ENCODE measurements at regions not wholly inside any gene's neighbourhood (a gene's known extent, or its start where the extent isn't known, plus 50 kb on each side); places are given as distances from the start of the nearest gene placed in this dataset.

DNA sequence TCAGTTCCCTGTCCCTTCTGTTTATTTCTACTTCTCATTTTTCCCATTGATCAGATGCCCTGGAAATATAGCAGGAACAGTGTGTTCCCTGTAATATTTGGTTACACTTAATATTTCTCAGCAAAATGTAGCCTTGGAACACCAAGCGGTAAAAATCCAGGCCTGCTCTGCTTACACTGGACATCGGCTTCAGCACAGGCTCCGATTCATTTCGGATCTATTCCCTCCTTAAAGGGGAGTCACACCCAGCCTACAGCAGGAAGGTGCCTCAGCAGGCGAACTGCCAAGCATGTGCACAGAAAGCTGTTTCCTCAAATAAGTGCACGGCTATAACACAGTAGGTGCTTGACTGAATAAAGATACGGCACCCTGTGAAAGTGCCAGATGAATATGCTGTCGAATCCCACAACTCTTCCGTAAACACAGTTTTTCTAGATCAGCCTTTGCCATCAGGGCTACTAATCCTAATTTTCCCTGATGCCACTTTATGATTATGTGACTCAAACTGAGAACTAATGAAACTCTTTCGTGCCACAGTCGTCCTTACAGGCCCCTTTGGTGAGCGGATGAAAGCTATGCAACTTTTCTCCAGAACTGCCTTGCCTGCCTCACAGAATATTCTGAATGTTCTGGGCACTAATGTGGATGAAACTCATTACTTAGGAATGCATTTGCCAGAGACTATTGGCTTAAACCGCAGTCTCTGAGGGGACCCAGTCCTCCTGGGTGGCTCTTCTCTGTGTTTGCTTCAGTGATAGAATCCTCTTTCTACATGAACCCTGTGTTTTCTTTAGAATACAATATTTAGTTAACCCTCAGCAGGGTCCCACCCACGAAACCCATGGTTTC, 275.5 kb upstream of the RUNX1 start:
- TF ChIP-seq POLR2A (IDR thresholded peaks at IDR 0.05): no peak
- TF ChIP-seq, protein P1, sequence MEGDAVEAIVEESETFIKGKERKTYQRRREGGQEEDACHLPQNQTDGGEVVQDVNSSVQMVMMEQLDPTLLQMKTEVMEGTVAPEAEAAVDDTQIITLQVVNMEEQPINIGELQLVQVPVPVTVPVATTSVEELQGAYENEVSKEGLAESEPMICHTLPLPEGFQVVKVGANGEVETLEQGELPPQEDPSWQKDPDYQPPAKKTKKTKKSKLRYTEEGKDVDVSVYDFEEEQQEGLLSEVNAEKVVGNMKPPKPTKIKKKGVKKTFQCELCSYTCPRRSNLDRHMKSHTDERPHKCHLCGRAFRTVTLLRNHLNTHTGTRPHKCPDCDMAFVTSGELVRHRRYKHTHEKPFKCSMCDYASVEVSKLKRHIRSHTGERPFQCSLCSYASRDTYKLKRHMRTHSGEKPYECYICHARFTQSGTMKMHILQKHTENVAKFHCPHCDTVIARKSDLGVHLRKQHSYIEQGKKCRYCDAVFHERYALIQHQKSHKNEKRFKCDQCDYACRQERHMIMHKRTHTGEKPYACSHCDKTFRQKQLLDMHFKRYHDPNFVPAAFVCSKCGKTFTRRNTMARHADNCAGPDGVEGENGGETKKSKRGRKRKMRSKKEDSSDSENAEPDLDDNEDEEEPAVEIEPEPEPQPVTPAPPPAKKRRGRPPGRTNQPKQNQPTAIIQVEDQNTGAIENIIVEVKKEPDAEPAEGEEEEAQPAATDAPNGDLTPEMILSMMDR (IDR thresholded peaks at IDR 0.05): no peak
- WGBS, 2 donors: 65% methylated on average over 14 of the region's 14 CpGs
- no peak for DNase-seq (ENCODE audit: low spot score in 2 of 2)
- intact Hi-C loops (cut with DNase I; ENCODE audit: low total_unique reads): no loop called here
- H3K4me3 ChIP-seq (ENCODE audit: low read depth, poor library complexity, severe bottlenecking): no peak overlapping the region

DNA sequence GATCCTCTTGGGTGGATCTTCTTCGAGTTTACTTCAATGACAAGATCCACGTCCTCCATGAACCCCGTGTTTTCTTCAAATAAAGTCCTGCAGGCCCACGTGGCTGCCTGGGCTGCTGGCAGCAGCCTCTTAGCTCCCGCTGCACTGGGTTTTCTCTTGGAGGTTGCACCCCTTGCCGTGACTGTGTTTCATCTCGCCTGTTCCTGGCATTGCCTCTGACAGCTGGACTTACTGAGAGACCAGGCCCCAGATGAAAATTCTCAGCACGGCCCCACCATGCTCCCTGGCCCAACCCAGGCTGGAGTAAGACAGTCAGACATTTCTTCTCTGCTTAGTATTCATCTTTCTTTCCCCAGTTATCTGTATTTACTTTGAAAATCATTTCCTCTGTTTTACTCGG, 274.8 kb upstream of the RUNX1 start:
- DNase-seq (ENCODE audit: low spot score in 2 of 2): peak; percentile 38 to 87
- no peak overlapping the region for H3K4me3 ChIP-seq (ENCODE audit: low read depth, poor library complexity, severe bottlenecking)
- TF ChIP-seq, protein P1 (IDR thresholded peaks at IDR 0.05): no peak
- no peak for TF ChIP-seq POLR2A (IDR thresholded peaks at IDR 0.05)
- intact Hi-C loops (cut with DNase I; ENCODE audit: low total_unique reads): no loop called here
- WGBS, 2 donors: 60 to 67% methylated on average over 9 of the region's 9 CpGs

DNA sequence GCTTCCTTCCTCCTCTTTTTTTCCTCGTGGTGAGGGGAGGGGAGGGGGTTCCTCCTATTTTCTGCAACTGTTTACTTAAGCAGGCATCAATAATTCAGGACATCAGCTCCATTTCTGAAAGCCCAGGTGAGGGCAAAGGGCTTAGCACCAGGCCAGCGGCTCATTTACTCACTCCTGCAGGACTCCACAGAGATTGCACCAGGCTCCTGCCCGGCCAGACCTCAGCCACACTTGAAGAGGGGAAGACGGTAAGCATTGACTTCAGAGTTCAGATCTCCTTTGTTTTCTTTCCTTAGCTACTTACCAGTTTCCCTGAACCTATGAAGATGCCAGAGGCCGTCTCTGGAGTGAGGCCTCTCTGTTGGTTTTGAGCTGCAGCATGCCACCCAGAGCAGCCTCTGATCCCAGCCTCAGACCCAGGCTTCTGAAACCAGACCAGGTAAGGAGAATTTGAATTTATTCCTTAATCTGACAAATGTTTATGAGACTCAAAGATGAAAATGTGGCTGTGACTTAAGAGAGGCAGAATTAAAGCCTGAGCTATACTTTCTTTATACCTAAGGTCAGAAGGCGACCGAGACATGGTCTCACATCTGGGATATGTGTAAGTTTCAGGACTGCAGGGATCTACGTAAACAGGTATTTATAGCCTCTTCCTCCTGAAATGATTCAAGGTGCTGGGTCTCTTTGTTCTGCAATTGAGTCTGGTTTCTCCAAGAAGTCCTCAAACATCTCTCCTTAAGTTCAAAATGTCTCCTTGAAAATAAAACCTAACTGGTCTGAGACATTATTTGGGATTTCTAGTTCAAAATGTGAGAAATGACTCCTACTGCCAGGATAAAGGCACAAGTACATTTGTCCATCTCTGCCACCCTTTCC, 272.5 kb upstream of the RUNX1 start:
- TF ChIP-seq POLR2A (IDR thresholded peaks at IDR 0.05): no peak
- TF ChIP-seq, protein P1 (IDR thresholded peaks at IDR 0.05): no peak
- intact Hi-C loops (cut with DNase I; ENCODE audit: low total_unique reads): no loop called here
- H3K4me3 ChIP-seq (ENCODE audit: low read depth, poor library complexity, severe bottlenecking): no peak overlapping the region
- WGBS, 2 donors: 61 to 81% methylated on average over 8 of the region's 8 CpGs
- DNase-seq (ENCODE audit: low spot score in 2 of 2): no peak

DNA sequence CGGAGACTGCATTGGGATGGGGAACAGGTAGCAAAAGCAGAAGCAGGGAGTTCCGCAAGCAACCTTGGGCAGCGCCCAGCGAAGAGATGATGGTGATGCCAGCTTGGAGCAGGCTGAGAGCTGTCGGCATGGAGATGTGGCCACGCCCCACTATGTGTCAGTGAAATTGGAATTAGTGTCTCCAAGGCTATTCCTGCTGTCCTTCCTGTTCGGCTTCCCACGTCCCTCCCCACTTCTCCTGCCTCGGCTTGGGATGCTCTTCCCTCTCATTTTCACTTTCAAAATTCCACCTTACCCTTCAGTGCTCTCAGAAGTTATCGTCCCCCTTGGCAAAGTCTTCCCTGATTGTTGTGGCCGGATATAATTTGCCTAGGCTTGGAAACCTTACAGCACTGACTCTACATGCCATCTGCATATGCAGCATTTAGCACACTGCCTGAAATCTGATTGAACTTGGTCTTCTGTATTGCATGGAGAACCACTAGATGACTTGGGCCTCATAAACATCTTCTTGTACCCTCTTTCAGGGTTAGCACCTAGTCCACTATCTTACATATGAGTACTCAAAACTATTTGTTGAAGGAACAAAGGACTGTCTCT, 270.7 kb upstream of the RUNX1 start:
- no peak overlapping the region for H3K4me3 ChIP-seq (ENCODE audit: low read depth, poor library complexity, severe bottlenecking)
- intact Hi-C loops (cut with DNase I; ENCODE audit: low total_unique reads): no loop called here
- TF ChIP-seq, protein P1 (IDR thresholded peaks at IDR 0.05): no peak
- no peak for TF ChIP-seq POLR2A (IDR thresholded peaks at IDR 0.05)
- DNase-seq (ENCODE audit: low spot score in 2 of 2): no peak
- WGBS, 2 donors: 41 to 55% methylated on average over 11 of the region's 11 CpGs

DNA sequence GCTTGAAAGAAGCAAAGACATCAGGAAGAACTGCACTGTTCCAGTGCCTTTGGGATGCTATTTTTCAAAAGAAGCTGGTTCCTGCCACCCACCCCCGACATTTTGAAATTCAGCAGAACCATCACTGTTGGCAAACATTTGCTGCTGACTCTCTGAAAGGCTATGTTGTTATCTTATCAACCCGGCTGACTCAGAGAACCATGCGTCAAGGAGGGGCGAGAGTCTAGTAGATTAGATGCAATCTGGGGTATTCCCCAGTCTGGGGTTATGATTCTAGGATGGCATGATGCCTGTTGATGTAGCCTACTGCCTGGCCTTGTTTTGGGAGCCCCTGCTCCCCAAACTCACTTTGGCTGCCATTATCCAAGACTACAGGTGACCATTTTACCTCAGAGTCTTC, 267.8 kb upstream of the RUNX1 start:
- H3K4me3 ChIP-seq (ENCODE audit: low read depth, poor library complexity, severe bottlenecking): no peak overlapping the region
- 71 to 84% methylated on average over 4 of the region's 4 CpGs for WGBS, 2 donors
- intact Hi-C loops (cut with DNase I; ENCODE audit: low total_unique reads): no loop called here
- TF ChIP-seq, protein P1 (IDR thresholded peaks at IDR 0.05): no peak
- TF ChIP-seq POLR2A (IDR thresholded peaks at IDR 0.05): no peak
- no peak for DNase-seq (ENCODE audit: low spot score in 2 of 2)
